Loucy (cell line): ENCODE measurements at regions not wholly inside any gene's neighbourhood (a gene's known extent, or its start where the extent isn't known, plus 50 kb on each side); places are given as distances from the start of the nearest gene placed in this dataset.

Experiments
- H2AFZ ChIP-seq: fragments of 200-600 bp; sonication (generic); 2 replicates; pipeline ENCODE4 v1.6.0; 2016; ENCODE audit warnings: antibody characterized with exemption, mild to moderate bottlenecking, low read length, moderate library complexity
- H3F3A ChIP-seq: fragments of 200-600 bp; 2 replicates; pipeline ENCODE4 v1.6.0; 2016; ENCODE audit warnings: antibody characterized with exemption, low read depth, mild to moderate bottlenecking
- H3K27me3 ChIP-seq: fragments of 200-600 bp; sonication (generic); 2 replicates; pipeline ENCODE4 v1.6.1; 2014; ENCODE audit warnings: low read length, mild to moderate bottlenecking; ENCODE audit not compliant: insufficient read depth, poor library complexity, severe bottlenecking
- H3K36me3 ChIP-seq: fragments of 200-600 bp; sonication (generic); 2 replicates; pipeline ENCODE4 v1.6.1; 2016; ENCODE audit warnings: low read length; ENCODE audit not compliant: insufficient read depth
- H3K4me1 ChIP-seq: fragments of 200-600 bp; sonication (generic); 2 replicates; pipeline ENCODE4 v1.5.1; 2014; ENCODE audit warnings: low read length, mild to moderate bottlenecking; ENCODE audit not compliant: insufficient read depth, poor library complexity, severe bottlenecking
- H3K4me2 ChIP-seq: fragments of 200-600 bp; sonication (generic); 2 replicates; pipeline ENCODE4 v1.6.0; 2014; ENCODE audit warnings: antibody characterized with exemption, low read length, low read depth, mild to moderate bottlenecking; ENCODE audit not compliant: poor library complexity, severe bottlenecking
- H3K4me3 ChIP-seq: fragments of 200-600 bp; sonication (generic); 2 replicates; pipeline ENCODE4 v1.5.1; 2014; ENCODE audit warnings: low read length, mild to moderate bottlenecking, mixed read lengths; ENCODE audit not compliant: poor library complexity, severe bottlenecking
- H3K79me2 ChIP-seq: fragments of 200-600 bp; sonication (generic); 2 replicates; pipeline ENCODE4 v1.6.1; 2014; ENCODE audit warnings: low read length; ENCODE audit not compliant: insufficient read depth
- H3K9ac ChIP-seq: fragments of 200-600 bp; sonication (generic); 2 replicates; pipeline ENCODE4 v1.6.0; 2014; ENCODE audit warnings: mild to moderate bottlenecking, low read depth, low read length, moderate library complexity; ENCODE audit not compliant: poor library complexity, severe bottlenecking
- H3K9me2 ChIP-seq: fragments of 200-600 bp; sonication (generic); replicated peaks from 2 replicates; pipeline ENCODE4 v1.6.1; 2016; ENCODE audit warnings: low read depth, low read length, mixed read lengths
- H3K9me3 ChIP-seq: fragments of 200-600 bp; sonication (generic); 2 replicates; pipeline ENCODE4 v1.6.1; 2014; ENCODE audit warnings: mild to moderate bottlenecking, antibody characterized with exemption, low read length, low read depth; ENCODE audit not compliant: insufficient read depth
- H4K20me1 ChIP-seq: fragments of 200-600 bp; sonication (generic); 2 replicates; pipeline ENCODE4 v1.6.0; 2014; ENCODE audit warnings: antibody characterized with exemption, low read length, mild to moderate bottlenecking; ENCODE audit not compliant: insufficient read depth, poor library complexity, severe bottlenecking
- CTCF ChIP-seq: fragments of 200-600 bp; sonication (generic); conservative IDR thresholded peaks from 2 replicates; pipeline ENCODE4 v1.5.1; 2014; ENCODE audit warnings: mild to moderate bottlenecking, antibody characterized with exemption, low read length
- EZH2phosphoT487 ChIP-seq: fragments of 200-600 bp; IDR thresholded peaks from 2 replicates; pipeline ENCODE4 v1.6.1; 2018; ENCODE audit warnings: antibody characterized with exemption, mild to moderate bottlenecking, moderate library complexity, borderline replicate concordance

- no peak overlapping the region for H3K4me3 ChIP-seq
- no peaks in the 10 kb centered on the region for H3K9me3 ChIP-seq
- H4K20me1 ChIP-seq = no peaks in the 10 kb centered on the region
- H3K4me2 ChIP-seq = no peak overlapping the region
- no peak for TF ChIP-seq EZH2phosphoT487
- no peak for TF ChIP-seq CTCF
- H3K36me3 ChIP-seq = no peaks in the 10 kb centered on the region
- H3F3A ChIP-seq = no peaks in the 10 kb centered on the region
- H2AFZ ChIP-seq = no peak overlapping the region
- H3K27me3 ChIP-seq = no peaks in the 10 kb centered on the region
- no peaks in the 10 kb centered on the region for H3K9me2 ChIP-seq
- H3K4me1 ChIP-seq = no peaks in the 10 kb centered on the region
- H3K9ac ChIP-seq = no peak overlapping the region
- H3K79me2 ChIP-seq = no peaks in the 10 kb centered on the region
Measured at GRCh38 chr14:34374998-34375740, 86.9 kb downstream of the SPTSSA start.

- no peak overlapping the region for H3K9ac ChIP-seq
- no peak overlapping the region for H2AFZ ChIP-seq
- TF ChIP-seq CTCF = no peak
- no peak for TF ChIP-seq EZH2phosphoT487
- H3K9me3 ChIP-seq = no peaks in the 10 kb centered on the region
- no peaks in the 10 kb centered on the region for H4K20me1 ChIP-seq
- no peaks in the 10 kb centered on the region for H3K36me3 ChIP-seq
- no peaks in the 10 kb centered on the region for H3K27me3 ChIP-seq
- H3K79me2 ChIP-seq = no peaks in the 10 kb centered on the region
- no peak overlapping the region for H3K4me2 ChIP-seq
- no peaks in the 10 kb centered on the region for H3K4me1 ChIP-seq
- H3F3A ChIP-seq = no peaks in the 10 kb centered on the region
- H3K9me2 ChIP-seq = no peaks in the 10 kb centered on the region
- H3K4me3 ChIP-seq = no peak overlapping the region
Measured at GRCh38 chr14:34373191-34373590, 88.8 kb downstream of the SPTSSA start.

GRCh38 chr14:34372786-34373185, 89.3 kb downstream of the SPTSSA start:
- H3K9me2 ChIP-seq = no peaks in the 10 kb centered on the region
- no peaks in the 10 kb centered on the region for H3F3A ChIP-seq
- no peak overlapping the region for H3K4me2 ChIP-seq
- no peaks in the 10 kb centered on the region for H3K9me3 ChIP-seq
- no peaks in the 10 kb centered on the region for H3K4me1 ChIP-seq
- no peak overlapping the region for H3K9ac ChIP-seq
- no peaks in the 10 kb centered on the region for H3K36me3 ChIP-seq
- TF ChIP-seq EZH2phosphoT487 (no peak), CTCF (no peak)
- no peaks in the 10 kb centered on the region for H4K20me1 ChIP-seq
- no peak overlapping the region for H2AFZ ChIP-seq
- no peaks in the 10 kb centered on the region for H3K27me3 ChIP-seq
- H3K79me2 ChIP-seq = no peaks in the 10 kb centered on the region
- no peak overlapping the region for H3K4me3 ChIP-seq
